Panc1 (cell line): ENCODE measurements at regions not wholly inside any gene's neighbourhood (a gene's known extent, or its start where the extent isn't known, plus 50 kb on each side); places are given as distances from the start of the nearest gene placed in this dataset.

ENCODE experiments used
- TF ChIP-seq, protein P1 (sequence below): fragments of 450-650 bp; IDR thresholded peaks from 2 replicates; pipeline ENCODE4 v1.5.1; 2017; ENCODE audit warnings: mild to moderate bottlenecking
- TF ChIP-seq, protein P2 (sequence below), 2 experiments: IDR thresholded peaks; 2 replicates each; pipeline ENCODE4 v1.6.1; 2011 to 2012; ENCODE audit warnings: low read depth in 2 of 2, control low read depth in 1 of 2, low read length in 1 of 2, mild to moderate bottlenecking in 1 of 2, moderate library complexity in 1 of 2; ENCODE audit not compliant: insufficient read depth in 1 of 2

DNA sequence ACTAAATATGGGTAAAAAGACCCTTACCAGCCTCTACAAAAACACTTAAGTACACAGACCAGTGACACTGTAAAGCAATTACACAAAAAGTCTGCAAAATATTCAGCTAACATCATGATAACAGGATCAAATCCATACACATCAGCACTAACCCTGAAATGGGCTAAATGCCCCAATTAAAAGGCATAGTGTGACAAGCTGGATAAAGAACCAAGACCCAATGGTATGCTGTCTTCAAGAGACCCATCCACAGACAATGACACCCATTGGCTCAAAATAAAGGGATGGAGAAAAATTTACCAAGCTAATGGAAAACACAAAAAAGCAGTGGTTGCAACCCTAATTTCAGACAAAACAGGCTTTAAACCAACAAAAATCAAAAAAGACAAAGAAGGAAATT, 221.0 kb upstream of the ISL1 start:
- TF ChIP-seq, protein P1, sequence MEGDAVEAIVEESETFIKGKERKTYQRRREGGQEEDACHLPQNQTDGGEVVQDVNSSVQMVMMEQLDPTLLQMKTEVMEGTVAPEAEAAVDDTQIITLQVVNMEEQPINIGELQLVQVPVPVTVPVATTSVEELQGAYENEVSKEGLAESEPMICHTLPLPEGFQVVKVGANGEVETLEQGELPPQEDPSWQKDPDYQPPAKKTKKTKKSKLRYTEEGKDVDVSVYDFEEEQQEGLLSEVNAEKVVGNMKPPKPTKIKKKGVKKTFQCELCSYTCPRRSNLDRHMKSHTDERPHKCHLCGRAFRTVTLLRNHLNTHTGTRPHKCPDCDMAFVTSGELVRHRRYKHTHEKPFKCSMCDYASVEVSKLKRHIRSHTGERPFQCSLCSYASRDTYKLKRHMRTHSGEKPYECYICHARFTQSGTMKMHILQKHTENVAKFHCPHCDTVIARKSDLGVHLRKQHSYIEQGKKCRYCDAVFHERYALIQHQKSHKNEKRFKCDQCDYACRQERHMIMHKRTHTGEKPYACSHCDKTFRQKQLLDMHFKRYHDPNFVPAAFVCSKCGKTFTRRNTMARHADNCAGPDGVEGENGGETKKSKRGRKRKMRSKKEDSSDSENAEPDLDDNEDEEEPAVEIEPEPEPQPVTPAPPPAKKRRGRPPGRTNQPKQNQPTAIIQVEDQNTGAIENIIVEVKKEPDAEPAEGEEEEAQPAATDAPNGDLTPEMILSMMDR = no peak
- TF ChIP-seq, protein P2, sequence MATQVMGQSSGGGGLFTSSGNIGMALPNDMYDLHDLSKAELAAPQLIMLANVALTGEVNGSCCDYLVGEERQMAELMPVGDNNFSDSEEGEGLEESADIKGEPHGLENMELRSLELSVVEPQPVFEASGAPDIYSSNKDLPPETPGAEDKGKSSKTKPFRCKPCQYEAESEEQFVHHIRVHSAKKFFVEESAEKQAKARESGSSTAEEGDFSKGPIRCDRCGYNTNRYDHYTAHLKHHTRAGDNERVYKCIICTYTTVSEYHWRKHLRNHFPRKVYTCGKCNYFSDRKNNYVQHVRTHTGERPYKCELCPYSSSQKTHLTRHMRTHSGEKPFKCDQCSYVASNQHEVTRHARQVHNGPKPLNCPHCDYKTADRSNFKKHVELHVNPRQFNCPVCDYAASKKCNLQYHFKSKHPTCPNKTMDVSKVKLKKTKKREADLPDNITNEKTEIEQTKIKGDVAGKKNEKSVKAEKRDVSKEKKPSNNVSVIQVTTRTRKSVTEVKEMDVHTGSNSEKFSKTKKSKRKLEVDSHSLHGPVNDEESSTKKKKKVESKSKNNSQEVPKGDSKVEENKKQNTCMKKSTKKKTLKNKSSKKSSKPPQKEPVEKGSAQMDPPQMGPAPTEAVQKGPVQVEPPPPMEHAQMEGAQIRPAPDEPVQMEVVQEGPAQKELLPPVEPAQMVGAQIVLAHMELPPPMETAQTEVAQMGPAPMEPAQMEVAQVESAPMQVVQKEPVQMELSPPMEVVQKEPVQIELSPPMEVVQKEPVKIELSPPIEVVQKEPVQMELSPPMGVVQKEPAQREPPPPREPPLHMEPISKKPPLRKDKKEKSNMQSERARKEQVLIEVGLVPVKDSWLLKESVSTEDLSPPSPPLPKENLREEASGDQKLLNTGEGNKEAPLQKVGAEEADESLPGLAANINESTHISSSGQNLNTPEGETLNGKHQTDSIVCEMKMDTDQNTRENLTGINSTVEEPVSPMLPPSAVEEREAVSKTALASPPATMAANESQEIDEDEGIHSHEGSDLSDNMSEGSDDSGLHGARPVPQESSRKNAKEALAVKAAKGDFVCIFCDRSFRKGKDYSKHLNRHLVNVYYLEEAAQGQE (IDR thresholded peaks at IDR 0.05; ENCODE audit: insufficient read depth in 1 of 2, low read depth in 2 of 2, low read length in 1 of 2) = no peak
